PC-9 (cell line): ENCODE measurements at regions not wholly inside any gene's neighbourhood (a gene's known extent, or its start where the extent isn't known, plus 50 kb on each side); places are given as distances from the start of the nearest gene placed in this dataset.

Experiments
- BruUV-seq: library from RNA; stranded (reverse); fragments of 400-500 nt; replicated peaks from 2 replicates; lab custom pipeline; 2021; lab: Mats Ljungman, UMichigan
- CTCF ChIA-PET: fragments of 300-600 bp; sonication (Branson Sonifier 250); formaldehyde crosslinking; loops from one replicate; lab custom pipeline; 2022; ENCODE audit warnings: antibody characterized with exemption; lab: Charles Lee
- POLR2A ChIA-PET: fragments of 300-600 bp; sonication (Branson Sonifier 250); formaldehyde crosslinking; loops from one replicate; lab custom pipeline; 2022; ENCODE audit warnings: antibody characterized with exemption; ENCODE audit not compliant: unreplicated experiment; lab: Charles Lee
- DNase-seq, 2 experiments: peaks; one replicate each; pipeline versions ENCODE4 v3.0.0 to v3.0.0-alpha.2; 2015 to 2022; ENCODE audit warnings: mixed read lengths in 1 of 2
- H2AFZ ChIP-seq: fragments of 200-600 bp; sonication (generic); 2 replicates; pipeline ENCODE4 v1.8.1; 2017; ENCODE audit warnings: antibody characterized with exemption
- H3F3A ChIP-seq: fragments of 200-600 bp; sonication (generic); 2 replicates; pipeline ENCODE4 v1.8.1; 2017; ENCODE audit warnings: antibody characterized with exemption, mild to moderate bottlenecking, low read depth; ENCODE audit not compliant: insufficient read depth
- H3K27ac ChIP-seq: fragments of 200-600 bp; sonication (generic); 2 replicates; pipeline ENCODE4 v1.6.1; 2016; ENCODE audit warnings: mixed run types
- H3K27me3 ChIP-seq: fragments of 200-600 bp; sonication (generic); 2 replicates; pipeline ENCODE4 v1.6.1; 2016; ENCODE audit warnings: low read depth, mixed run types; ENCODE audit not compliant: insufficient read depth
- H3K36me3 ChIP-seq: fragments of 200-600 bp; sonication (generic); 2 replicates; pipeline ENCODE4 v1.6.1; 2016; ENCODE audit warnings: low read depth, mixed run types
- H3K4me1 ChIP-seq: fragments of 200-600 bp; sonication (generic); replicated peaks from 2 replicates; pipeline ENCODE4 v1.6.1; 2016; ENCODE audit warnings: mixed run types; ENCODE audit not compliant: insufficient read depth
- H3K4me2 ChIP-seq: fragments of 200-600 bp; sonication (generic); 2 replicates; pipeline ENCODE4 v1.6.1; 2017; ENCODE audit warnings: mixed run types
- H3K4me3 ChIP-seq: fragments of 200-600 bp; sonication (generic); 2 replicates; pipeline ENCODE4 v1.6.1; 2016; ENCODE audit warnings: mixed run types
- H3K79me2 ChIP-seq: fragments of 200-600 bp; sonication (generic); 2 replicates; pipeline ENCODE4 v1.6.1; 2017; ENCODE audit warnings: low read depth, mixed run types
- H3K9me2 ChIP-seq: fragments of 200-600 bp; sonication (generic); 2 replicates; pipeline ENCODE4 v1.8.1; 2017; ENCODE audit warnings: mild to moderate bottlenecking; ENCODE audit not compliant: insufficient read depth
- H3K9me3 ChIP-seq: fragments of 200-600 bp; sonication (generic); 2 replicates; pipeline ENCODE4 v1.8.1; 2016; ENCODE audit warnings: low read depth; ENCODE audit not compliant: insufficient read depth
- H4K20me1 ChIP-seq: fragments of 200-600 bp; sonication (generic); 2 replicates; pipeline ENCODE4 v1.8.1; 2017; ENCODE audit not compliant: insufficient read depth
- EZH2 ChIP-seq: fragments of 200-600 bp; sonication (generic); IDR thresholded peaks from 2 replicates; pipeline ENCODE4 v1.8.0; 2017; ENCODE audit warnings: antibody characterized with exemption, low read depth
- intact Hi-C: fragments of 100-400 bp; cut with micrococcal nuclease; formaldehyde crosslinking; loops from one replicate; pipeline ENCODE4 v1.10.0; 2022; ENCODE audit not compliant: unreplicated experiment
- TF ChIP-seq, protein P1 (sequence below): fragments of 200-600 bp; sonication (generic); conservative IDR thresholded peaks from 2 replicates; pipeline ENCODE4 v1.6.1; 2017; ENCODE audit warnings: mixed run types, antibody characterized with exemption, mild to moderate bottlenecking, moderate library complexity

DNA sequence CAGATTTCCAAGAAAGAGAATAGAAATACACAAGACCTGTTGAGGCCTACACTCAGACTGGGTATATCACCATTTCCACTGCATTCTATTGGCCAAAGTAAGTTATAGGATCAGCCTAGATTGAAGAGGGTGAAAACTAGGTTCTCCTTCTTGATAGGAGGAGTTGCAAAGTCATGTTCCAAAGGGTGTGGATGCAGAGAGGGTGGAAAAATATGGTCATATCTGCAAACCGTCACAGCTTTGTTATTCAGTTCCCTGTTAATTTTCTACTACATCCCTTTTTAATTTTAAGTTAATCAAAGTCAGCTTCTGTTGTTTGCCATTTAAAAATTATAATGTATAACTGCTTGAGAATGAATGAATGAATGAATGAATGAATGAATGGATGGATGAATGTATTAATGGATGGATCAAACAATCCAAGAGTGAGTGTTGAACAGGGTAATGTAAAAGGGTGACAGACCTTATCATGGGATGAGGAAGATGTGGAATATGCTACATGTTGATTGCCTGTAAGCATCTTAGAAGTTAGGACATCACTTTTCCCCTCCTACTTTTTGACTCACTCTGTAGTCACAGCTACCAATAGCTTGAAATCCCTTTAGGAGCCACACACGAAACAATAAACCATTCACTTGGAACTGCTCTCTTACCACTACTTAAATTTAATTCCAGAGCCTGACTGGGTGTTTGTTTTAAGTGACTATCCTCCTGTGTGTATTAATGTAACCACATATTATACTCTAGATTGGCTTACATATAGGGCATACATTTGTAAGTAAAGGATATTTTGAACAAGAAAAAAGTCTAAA is 121.5 kb downstream of the CCDC34 start:
- no peak overlapping the region for H3K27ac ChIP-seq
- H3K4me1 ChIP-seq = no peaks in the 10 kb centered on the region
- TF ChIP-seq, protein P1, sequence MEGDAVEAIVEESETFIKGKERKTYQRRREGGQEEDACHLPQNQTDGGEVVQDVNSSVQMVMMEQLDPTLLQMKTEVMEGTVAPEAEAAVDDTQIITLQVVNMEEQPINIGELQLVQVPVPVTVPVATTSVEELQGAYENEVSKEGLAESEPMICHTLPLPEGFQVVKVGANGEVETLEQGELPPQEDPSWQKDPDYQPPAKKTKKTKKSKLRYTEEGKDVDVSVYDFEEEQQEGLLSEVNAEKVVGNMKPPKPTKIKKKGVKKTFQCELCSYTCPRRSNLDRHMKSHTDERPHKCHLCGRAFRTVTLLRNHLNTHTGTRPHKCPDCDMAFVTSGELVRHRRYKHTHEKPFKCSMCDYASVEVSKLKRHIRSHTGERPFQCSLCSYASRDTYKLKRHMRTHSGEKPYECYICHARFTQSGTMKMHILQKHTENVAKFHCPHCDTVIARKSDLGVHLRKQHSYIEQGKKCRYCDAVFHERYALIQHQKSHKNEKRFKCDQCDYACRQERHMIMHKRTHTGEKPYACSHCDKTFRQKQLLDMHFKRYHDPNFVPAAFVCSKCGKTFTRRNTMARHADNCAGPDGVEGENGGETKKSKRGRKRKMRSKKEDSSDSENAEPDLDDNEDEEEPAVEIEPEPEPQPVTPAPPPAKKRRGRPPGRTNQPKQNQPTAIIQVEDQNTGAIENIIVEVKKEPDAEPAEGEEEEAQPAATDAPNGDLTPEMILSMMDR = no peak
- TF ChIP-seq EZH2 = no peak
- no TSS peak for BruUV-seq
- no peaks in the 10 kb centered on the region for H3K9me3 ChIP-seq
- no peak overlapping the region for H3K4me2 ChIP-seq
- ChIA-PET POLR2A (no interaction called here), CTCF (no interaction called here)
- H3K79me2 ChIP-seq = no peaks in the 10 kb centered on the region
- intact Hi-C loops = no loop called here
- no peak for DNase-seq
- H3K27me3 ChIP-seq = no peaks in the 10 kb centered on the region
- H2AFZ ChIP-seq = no peak overlapping the region
- no peaks in the 10 kb centered on the region for H4K20me1 ChIP-seq
- H3K36me3 ChIP-seq = no peaks in the 10 kb centered on the region
- no peaks in the 10 kb centered on the region for H3K9me2 ChIP-seq
- H3F3A ChIP-seq = no peaks in the 10 kb centered on the region
- H3K4me3 ChIP-seq = no peak overlapping the region

DNA sequence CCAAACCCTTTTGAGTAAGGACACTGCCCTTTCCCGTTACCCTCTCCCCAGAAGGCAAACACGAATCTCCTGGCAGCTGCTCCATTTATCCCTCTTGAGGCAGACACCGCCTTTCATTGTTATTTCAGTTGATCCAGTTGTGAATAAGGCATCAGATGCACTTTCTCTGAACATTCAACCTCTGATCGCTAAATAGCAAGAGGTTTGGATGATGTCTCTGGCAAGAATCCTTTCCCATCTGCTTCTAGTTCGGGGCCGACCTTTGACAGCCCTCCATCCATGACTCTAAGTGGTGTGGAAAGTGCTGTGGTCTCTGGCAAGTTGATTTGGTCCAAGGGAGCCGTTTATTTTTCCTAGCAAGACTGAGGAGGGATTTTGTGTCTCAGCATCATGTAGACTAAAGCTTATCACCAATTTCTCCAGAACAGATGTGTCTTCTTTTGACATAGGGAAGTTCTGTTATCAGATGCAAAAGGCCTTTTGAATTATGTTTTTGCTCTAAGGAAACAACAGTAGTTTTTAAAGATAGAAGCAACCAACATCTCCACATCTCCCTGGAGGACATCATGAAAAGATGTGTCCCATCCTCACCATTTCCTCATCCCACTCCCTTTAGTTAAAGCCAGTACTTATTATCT is 123.6 kb downstream of the CCDC34 start:
- TF ChIP-seq, protein P1 = no peak
- no peak for TF ChIP-seq EZH2
- CTCF ChIA-PET = no interaction called here
- Histone ChIP-seq H3K27ac (no peak overlapping the region), H3K9me3 (no peaks in the 10 kb centered on the region), H3K4me3 (no peak overlapping the region), H3K27me3 (no peaks in the 10 kb centered on the region), H3K36me3 (no peaks in the 10 kb centered on the region), H3K79me2 (no peaks in the 10 kb centered on the region), H3K9me2 (no peaks in the 10 kb centered on the region), H3K4me2 (no peak overlapping the region), H4K20me1 (no peaks in the 10 kb centered on the region), H3F3A (no peaks in the 10 kb centered on the region), H3K4me1 (no peaks in the 10 kb centered on the region), H2AFZ (no peak overlapping the region)
- POLR2A ChIA-PET = no interaction called here
- DNase-seq = no peak
- intact Hi-C loops = no loop called here
- BruUV-seq = no TSS peak

DNA sequence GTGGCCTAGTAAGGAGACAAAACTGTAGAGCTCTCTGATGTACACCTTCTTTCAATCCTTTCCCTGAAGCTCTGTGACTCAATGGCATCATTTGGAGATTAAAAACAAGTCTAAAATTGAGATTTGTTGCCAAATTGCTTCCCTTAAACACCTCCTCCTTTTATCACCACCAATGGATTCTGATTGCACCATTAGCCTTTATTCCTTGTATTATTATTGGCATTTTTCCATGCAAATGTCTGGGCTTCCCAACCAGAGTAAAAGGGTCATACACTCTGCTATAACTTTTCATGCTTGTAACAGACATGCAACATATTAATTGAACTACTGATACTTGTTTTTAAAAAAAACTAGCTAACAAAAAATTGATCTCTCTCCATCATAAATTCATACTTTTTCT is 124.2 kb downstream of the CCDC34 start:
- ChIA-PET CTCF (no interaction called here), POLR2A (no interaction called here)
- no TSS peak for BruUV-seq
- H3K4me3 ChIP-seq = no peak overlapping the region
- H2AFZ ChIP-seq = no peak overlapping the region
- no peaks in the 10 kb centered on the region for H3K9me2 ChIP-seq
- DNase-seq = no peak
- H3K4me2 ChIP-seq = no peak overlapping the region
- H3K27me3 ChIP-seq = no peaks in the 10 kb centered on the region
- no peaks in the 10 kb centered on the region for H3K36me3 ChIP-seq
- no peaks in the 10 kb centered on the region for H4K20me1 ChIP-seq
- H3K27ac ChIP-seq = no peak overlapping the region
- TF ChIP-seq, protein P1 = no peak
- TF ChIP-seq EZH2 = no peak
- intact Hi-C loops = no loop called here
- H3K4me1 ChIP-seq = no peaks in the 10 kb centered on the region
- no peaks in the 10 kb centered on the region for H3F3A ChIP-seq
- no peaks in the 10 kb centered on the region for H3K79me2 ChIP-seq
- no peaks in the 10 kb centered on the region for H3K9me3 ChIP-seq
